OCI-LY1 (cell line): ENCODE measurements at regions not wholly inside any gene's neighbourhood (a gene's known extent, or its start where the extent isn't known, plus 50 kb on each side); places are given as distances from the start of the nearest gene placed in this dataset.

Experiments
- H2AFZ ChIP-seq: fragments of 200-600 bp; sonication (generic), shearing (Covaris generic); 2 replicates; pipeline ENCODE4 v1.6.0; 2014; ENCODE audit warnings: antibody characterized with exemption, mild to moderate bottlenecking, low read length
- H3F3A ChIP-seq: fragments of 200-600 bp; sonication (generic), shearing (Covaris generic); 2 replicates; pipeline ENCODE4 v1.6.0; 2014; ENCODE audit warnings: mild to moderate bottlenecking, antibody characterized with exemption, low read length, moderate library complexity; ENCODE audit not compliant: insufficient read depth
- H3K27ac ChIP-seq: fragments of 200-600 bp; sonication (generic); 2 replicates; pipeline ENCODE4 v1.5.1; 2014; ENCODE audit warnings: low read length, mixed run types, mild to moderate bottlenecking, low read depth; ENCODE audit not compliant: poor library complexity, severe bottlenecking
- H3K27me3 ChIP-seq: fragments of 200-600 bp; sonication (generic); 2 replicates; pipeline ENCODE4 v1.6.0; 2014; ENCODE audit warnings: antibody characterized with exemption, mild to moderate bottlenecking, low read length, moderate library complexity; ENCODE audit not compliant: insufficient read depth
- H3K36me3 ChIP-seq: fragments of 200-600 bp; sonication (generic); 2 replicates; pipeline ENCODE4 v1.6.1; 2014; ENCODE audit warnings: mild to moderate bottlenecking, antibody characterized with exemption, low read length, moderate library complexity, mixed read lengths; ENCODE audit not compliant: insufficient read depth
- H3K4me1 ChIP-seq: fragments of 200-600 bp; sonication (generic); 2 replicates; pipeline ENCODE4 v1.5.1; 2014; ENCODE audit warnings: mild to moderate bottlenecking, low read length, moderate library complexity; ENCODE audit not compliant: insufficient read depth, severe bottlenecking
- H3K4me2 ChIP-seq: fragments of 200-600 bp; sonication (generic), shearing (Covaris generic); 2 replicates; pipeline ENCODE4 v1.6.1; 2014; ENCODE audit warnings: low read length
- H3K4me3 ChIP-seq: fragments of 200-600 bp; sonication (generic); 2 replicates; pipeline ENCODE4 v1.5.1; 2014; ENCODE audit warnings: low read length, low read depth, mild to moderate bottlenecking, mixed read lengths; ENCODE audit not compliant: poor library complexity, severe bottlenecking
- H3K79me2 ChIP-seq: fragments of 200-600 bp; shearing (Covaris generic); 2 replicates; pipeline ENCODE4 v1.6.1; 2016; ENCODE audit warnings: mixed run types, low read length, mixed read lengths; ENCODE audit not compliant: insufficient read depth
- H3K9ac ChIP-seq: fragments of 200-600 bp; sonication (generic), shearing (Covaris generic); 2 replicates; pipeline ENCODE4 v1.6.1; 2014; ENCODE audit warnings: mild to moderate bottlenecking, low read length, mixed read lengths
- H3K9me2 ChIP-seq: fragments of 200-600 bp; sonication (generic), shearing (Covaris generic); 2 replicates; pipeline ENCODE4 v1.6.1; 2014; ENCODE audit warnings: low read depth, mild to moderate bottlenecking, low read length, mixed read lengths
- H3K9me3 ChIP-seq: fragments of 200-600 bp; shearing (Covaris generic); 2 replicates; pipeline ENCODE4 v1.6.1; 2014; ENCODE audit warnings: low read length, mixed read lengths
- H4K20me1 ChIP-seq: fragments of 200-600 bp; sonication (generic), shearing (Covaris generic); 2 replicates; pipeline ENCODE4 v1.6.0; 2016; ENCODE audit warnings: mild to moderate bottlenecking, low read length; ENCODE audit not compliant: insufficient read depth
- EZH2 ChIP-seq: fragments of 200-600 bp; sonication (generic), shearing (Covaris generic); IDR thresholded peaks from 2 replicates; pipeline ENCODE4 v1.8.0; 2017; ENCODE audit warnings: borderline replicate concordance, mixed run types, mild to moderate bottlenecking, antibody characterized with exemption, low read length, moderate library complexity, mixed read lengths
- TF ChIP-seq, protein P1 (sequence below): fragments of 200-600 bp; sonication (generic), shearing (Covaris generic); IDR thresholded peaks from 2 replicates; pipeline ENCODE4 v1.5.1; 2017; ENCODE audit warnings: mild to moderate bottlenecking, antibody characterized with exemption, low read length, moderate library complexity, mixed read lengths

DNA sequence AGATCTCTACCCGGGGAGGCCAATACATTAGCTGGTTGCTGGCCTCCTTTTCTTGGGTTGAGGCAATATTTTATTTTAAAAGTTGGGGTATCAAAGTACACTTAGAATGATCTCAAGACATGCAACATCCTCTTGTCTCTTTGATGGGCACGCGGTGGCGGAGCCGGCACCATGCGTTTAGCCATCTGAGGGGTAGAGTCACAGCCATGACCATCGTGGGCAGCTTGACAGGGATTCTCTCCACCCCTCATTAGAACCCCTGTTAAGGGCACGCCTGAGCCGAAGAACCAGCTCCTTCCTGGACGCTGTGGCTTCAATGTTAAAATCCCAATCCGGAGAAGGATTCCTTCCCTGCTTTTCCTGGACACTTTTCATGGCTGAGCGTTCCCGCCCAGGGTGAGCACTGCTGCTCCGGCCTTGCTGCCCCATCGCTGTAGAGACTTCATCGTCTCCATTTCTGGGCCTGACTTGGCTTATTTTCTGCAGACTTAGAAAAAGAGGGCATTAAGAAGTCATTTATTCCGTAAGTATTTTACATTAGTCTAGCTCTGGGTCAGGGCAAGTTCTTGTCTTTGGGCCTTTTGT, 142.7 kb upstream of the CDH4 start:
- TF ChIP-seq, protein P1, sequence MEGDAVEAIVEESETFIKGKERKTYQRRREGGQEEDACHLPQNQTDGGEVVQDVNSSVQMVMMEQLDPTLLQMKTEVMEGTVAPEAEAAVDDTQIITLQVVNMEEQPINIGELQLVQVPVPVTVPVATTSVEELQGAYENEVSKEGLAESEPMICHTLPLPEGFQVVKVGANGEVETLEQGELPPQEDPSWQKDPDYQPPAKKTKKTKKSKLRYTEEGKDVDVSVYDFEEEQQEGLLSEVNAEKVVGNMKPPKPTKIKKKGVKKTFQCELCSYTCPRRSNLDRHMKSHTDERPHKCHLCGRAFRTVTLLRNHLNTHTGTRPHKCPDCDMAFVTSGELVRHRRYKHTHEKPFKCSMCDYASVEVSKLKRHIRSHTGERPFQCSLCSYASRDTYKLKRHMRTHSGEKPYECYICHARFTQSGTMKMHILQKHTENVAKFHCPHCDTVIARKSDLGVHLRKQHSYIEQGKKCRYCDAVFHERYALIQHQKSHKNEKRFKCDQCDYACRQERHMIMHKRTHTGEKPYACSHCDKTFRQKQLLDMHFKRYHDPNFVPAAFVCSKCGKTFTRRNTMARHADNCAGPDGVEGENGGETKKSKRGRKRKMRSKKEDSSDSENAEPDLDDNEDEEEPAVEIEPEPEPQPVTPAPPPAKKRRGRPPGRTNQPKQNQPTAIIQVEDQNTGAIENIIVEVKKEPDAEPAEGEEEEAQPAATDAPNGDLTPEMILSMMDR = no peak
- TF ChIP-seq EZH2 = no peak
- Histone ChIP-seq H3K27ac (no peak overlapping the region), H3K9me2 (no peaks in the 10 kb centered on the region), H3K9me3 (no peaks in the 10 kb centered on the region), H3K4me1 (no peaks in the 10 kb centered on the region), H3K4me2 (no peak overlapping the region), H4K20me1 (no peaks in the 10 kb centered on the region), H3K36me3 (no peaks in the 10 kb centered on the region), H3K4me3 (no peak overlapping the region), H2AFZ (no peak overlapping the region), H3K9ac (no peak overlapping the region), H3K27me3 (no peaks in the 10 kb centered on the region), H3F3A (no peaks in the 10 kb centered on the region), H3K79me2 (no peaks in the 10 kb centered on the region)

DNA sequence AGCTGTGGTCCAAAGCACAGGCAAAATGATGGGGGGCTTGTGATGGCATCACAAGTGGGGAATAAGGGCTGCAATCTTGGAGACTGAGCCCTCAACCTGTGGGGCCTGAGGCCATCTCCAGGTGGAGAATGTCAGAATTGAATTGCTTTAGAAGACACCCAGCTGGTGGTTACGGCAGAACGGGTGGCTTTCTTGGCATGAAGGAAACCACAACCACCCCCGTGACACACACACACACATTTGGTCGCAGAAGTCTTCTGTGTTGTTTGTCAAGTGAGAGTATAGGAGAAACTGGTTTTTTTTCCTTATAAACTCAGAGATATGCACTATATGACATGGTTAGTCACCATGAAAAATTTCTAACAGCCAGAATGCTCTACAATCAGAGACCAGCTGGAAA, 139.5 kb upstream of the CDH4 start:
- no peak for TF ChIP-seq EZH2
- TF ChIP-seq, protein P1 = no peak

DNA sequence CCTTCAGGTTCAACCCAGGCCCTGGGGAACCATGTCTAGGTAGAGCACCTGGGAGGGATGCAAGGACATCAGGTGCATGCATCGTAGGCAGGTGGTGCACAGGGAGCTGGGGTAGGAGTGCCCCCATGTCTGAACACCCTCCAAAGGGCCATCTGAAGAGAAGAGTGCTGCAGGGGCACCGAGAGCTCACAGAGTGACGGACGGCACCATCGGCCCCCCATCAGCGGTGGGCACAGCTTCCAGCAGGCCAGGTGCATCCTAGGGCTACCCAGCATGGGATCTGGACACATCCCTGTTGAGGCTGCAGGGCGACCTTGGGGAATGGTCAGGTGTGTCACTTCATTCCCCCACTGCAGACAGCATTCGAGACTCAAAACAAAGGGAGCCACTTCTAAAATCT, 138.3 kb upstream of the CDH4 start:
- Histone ChIP-seq H3K4me2 (no peak overlapping the region), H3K27ac (no peak overlapping the region), H3K9me2 (no peaks in the 10 kb centered on the region), H4K20me1 (no peaks in the 10 kb centered on the region), H3K4me3 (no peak overlapping the region), H3K9ac (no peak overlapping the region), H3K79me2 (no peaks in the 10 kb centered on the region), H3K27me3 (no peaks in the 10 kb centered on the region), H3K4me1 (no peaks in the 10 kb centered on the region), H3K9me3 (no peaks in the 10 kb centered on the region), H3K36me3 (no peaks in the 10 kb centered on the region), H3F3A (no peaks in the 10 kb centered on the region), H2AFZ (no peak overlapping the region)
- TF ChIP-seq EZH2 = no peak
- TF ChIP-seq, protein P1 = no peak

More for the DNA sequence above, 139.5 kb upstream of the CDH4 start:
- Histone ChIP-seq H3K27me3 (no peaks in the 10 kb centered on the region), H3F3A (no peaks in the 10 kb centered on the region), H3K9me2 (no peaks in the 10 kb centered on the region), H3K4me3 (no peak overlapping the region), H3K79me2 (no peaks in the 10 kb centered on the region), H3K36me3 (no peaks in the 10 kb centered on the region), H3K27ac (no peak overlapping the region), H4K20me1 (no peaks in the 10 kb centered on the region), H3K9ac (no peak overlapping the region), H2AFZ (no peak overlapping the region), H3K9me3 (no peaks in the 10 kb centered on the region), H3K4me1 (no peaks in the 10 kb centered on the region), H3K4me2 (no peak overlapping the region)
